Upper lobe of right lung (tissue), 1 donor: ENCODE measurements at regions not wholly inside any gene's neighbourhood (a gene's known extent, or its start where the extent isn't known, plus 50 kb on each side); places are given as distances from the start of the nearest gene placed in this dataset.

Source experiments
- ATAC-seq: fragments of 200-7000 bp; cut with Tn5 transposase; one replicate; pipeline ENCODE4 v1.9.1; 2020; ENCODE audit warnings: mild to moderate bottlenecking, moderate library complexity
- DNase-seq: peaks from one replicate; pipeline ENCODE4 v3.0.0-alpha.2; 2020
- H3K27ac ChIP-seq: fragments of 200-600 bp; one replicate; pipeline ENCODE4 v1.8.0; 2022
- H3K27me3 ChIP-seq: fragments of 200-600 bp; one replicate; pipeline ENCODE4 v1.8.0; 2022; ENCODE audit warnings: mild to moderate bottlenecking
- H3K36me3 ChIP-seq: fragments of 200-600 bp; one replicate; pipeline ENCODE4 v1.8.0; 2022
- H3K4me1 ChIP-seq: fragments of 200-600 bp; one replicate; pipeline ENCODE4 v1.8.0; 2022
- H3K4me3 ChIP-seq: fragments of 200-600 bp; one replicate; pipeline ENCODE4 v1.8.0; 2022; ENCODE audit warnings: mild to moderate bottlenecking
- H3K9me3 ChIP-seq: fragments of 200-600 bp; one replicate; pipeline ENCODE4 v1.8.0; 2022
- intact Hi-C: fragments of 100-400 bp; cut with DNase I; formaldehyde crosslinking; loops from one replicate; pipeline ENCODE4 v1.11.0; 2022
- TF ChIP-seq, protein P1 (sequence below): fragments of 200-600 bp; IDR thresholded peaks from one replicate; pipeline ENCODE4 v1.8.0; 2022; ENCODE audit warnings: antibody characterized with exemption
- donor health status: DM: no; HTN: yes; CAD: no; lungs with severe emphysema.

DNA sequence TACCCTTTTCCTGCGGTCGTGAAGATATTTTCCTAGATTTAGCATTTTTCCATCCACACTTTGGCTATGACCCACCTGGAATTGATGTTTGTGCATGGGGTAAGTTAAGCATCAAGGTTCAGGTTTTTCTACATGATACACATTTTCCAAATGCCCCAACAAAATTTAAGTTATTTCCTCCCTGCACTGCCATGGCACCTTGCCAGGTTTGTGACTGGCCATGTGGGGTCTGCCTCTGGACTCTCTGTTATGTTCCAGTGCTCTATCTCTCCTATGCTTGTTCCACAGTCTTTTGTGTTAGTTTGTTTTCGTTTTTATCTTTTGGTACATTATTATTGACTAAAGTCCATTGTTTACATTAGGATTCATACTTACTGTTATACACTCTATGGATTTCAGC is 934.3 kb downstream of the TBC1D22A start:
- Histone ChIP-seq H3K27me3 (no peaks in the 10 kb centered on the region), H3K36me3 (no peaks in the 10 kb centered on the region), H3K4me1 (no peaks in the 10 kb centered on the region), H3K9me3 (no peaks in the 10 kb centered on the region), H3K4me3 (no peak overlapping the region), H3K27ac (no peak overlapping the region)
- ATAC-seq (no peak), DNase-seq (no peak)
- intact Hi-C loops = no loop called here
- TF ChIP-seq, protein P1, sequence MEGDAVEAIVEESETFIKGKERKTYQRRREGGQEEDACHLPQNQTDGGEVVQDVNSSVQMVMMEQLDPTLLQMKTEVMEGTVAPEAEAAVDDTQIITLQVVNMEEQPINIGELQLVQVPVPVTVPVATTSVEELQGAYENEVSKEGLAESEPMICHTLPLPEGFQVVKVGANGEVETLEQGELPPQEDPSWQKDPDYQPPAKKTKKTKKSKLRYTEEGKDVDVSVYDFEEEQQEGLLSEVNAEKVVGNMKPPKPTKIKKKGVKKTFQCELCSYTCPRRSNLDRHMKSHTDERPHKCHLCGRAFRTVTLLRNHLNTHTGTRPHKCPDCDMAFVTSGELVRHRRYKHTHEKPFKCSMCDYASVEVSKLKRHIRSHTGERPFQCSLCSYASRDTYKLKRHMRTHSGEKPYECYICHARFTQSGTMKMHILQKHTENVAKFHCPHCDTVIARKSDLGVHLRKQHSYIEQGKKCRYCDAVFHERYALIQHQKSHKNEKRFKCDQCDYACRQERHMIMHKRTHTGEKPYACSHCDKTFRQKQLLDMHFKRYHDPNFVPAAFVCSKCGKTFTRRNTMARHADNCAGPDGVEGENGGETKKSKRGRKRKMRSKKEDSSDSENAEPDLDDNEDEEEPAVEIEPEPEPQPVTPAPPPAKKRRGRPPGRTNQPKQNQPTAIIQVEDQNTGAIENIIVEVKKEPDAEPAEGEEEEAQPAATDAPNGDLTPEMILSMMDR = no peak

DNA sequence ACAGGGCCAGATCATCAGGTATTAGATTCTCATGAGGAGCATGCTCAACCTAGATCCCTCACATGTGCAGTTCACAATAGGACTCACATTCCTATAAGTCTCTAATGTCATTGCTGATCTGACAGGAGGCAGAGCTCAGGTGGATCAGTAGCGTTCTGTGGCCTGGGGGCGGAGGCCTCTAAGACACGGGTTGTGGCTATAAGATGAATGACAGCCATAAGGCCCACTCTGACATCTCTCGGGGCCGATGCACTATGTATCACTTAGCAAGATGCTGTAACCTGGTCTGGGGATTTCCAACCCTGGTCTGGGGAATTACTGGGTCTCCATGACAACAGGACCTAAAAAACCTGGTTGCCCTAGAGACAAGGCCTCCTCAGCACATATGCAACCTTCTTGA is 932.7 kb downstream of the TBC1D22A start:
- no peaks in the 10 kb centered on the region for H3K27me3 ChIP-seq

DNA sequence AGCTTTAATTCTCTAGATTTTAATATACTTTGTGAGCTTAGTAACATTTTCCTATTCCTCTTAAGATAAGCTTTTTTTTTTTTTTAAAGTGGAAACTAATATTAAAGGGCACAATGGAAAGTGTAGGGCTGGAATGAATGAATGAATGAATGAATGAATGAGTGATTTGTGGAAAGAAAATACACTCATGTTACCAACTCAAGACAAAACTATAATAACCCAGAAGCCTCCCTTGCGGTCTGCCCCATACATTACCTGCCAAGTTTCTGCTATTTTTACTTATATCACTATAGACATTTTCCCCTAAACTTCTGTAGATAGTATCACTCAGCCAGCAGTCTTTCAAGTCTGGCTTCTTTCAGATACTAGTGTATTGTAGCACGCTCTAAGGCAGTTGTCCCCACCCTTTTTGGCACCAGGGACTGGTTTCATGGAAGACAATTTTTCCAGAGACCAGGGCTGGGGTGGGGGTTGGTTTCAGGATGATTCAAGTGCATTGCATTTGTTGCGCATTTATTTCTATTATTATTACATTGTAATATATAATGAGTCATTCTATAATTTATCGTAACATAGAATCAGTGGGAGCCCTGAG is 932.2 kb downstream of the TBC1D22A start:
- no peaks in the 10 kb centered on the region for H3K9me3 ChIP-seq
- DNase-seq (no peak), ATAC-seq (no peak)
- H3K27ac ChIP-seq = no peak overlapping the region
- no peaks in the 10 kb centered on the region for H3K36me3 ChIP-seq
- TF ChIP-seq, protein P1 = no peak
- no peaks in the 10 kb centered on the region for H3K4me1 ChIP-seq
- H3K27me3 ChIP-seq = no peaks in the 10 kb centered on the region
- no peak overlapping the region for H3K4me3 ChIP-seq
- intact Hi-C loops = no loop called here

More for the DNA sequence above, 932.7 kb downstream of the TBC1D22A start:
- H3K4me1 ChIP-seq = no peaks in the 10 kb centered on the region
- TF ChIP-seq, protein P1 = no peak
- intact Hi-C loops = no loop called here
- H3K27ac ChIP-seq = no peak overlapping the region
- no peak overlapping the region for H3K4me3 ChIP-seq
- no peak for ATAC-seq
- no peaks in the 10 kb centered on the region for H3K36me3 ChIP-seq
- no peak for DNase-seq
- no peaks in the 10 kb centered on the region for H3K9me3 ChIP-seq

DNA sequence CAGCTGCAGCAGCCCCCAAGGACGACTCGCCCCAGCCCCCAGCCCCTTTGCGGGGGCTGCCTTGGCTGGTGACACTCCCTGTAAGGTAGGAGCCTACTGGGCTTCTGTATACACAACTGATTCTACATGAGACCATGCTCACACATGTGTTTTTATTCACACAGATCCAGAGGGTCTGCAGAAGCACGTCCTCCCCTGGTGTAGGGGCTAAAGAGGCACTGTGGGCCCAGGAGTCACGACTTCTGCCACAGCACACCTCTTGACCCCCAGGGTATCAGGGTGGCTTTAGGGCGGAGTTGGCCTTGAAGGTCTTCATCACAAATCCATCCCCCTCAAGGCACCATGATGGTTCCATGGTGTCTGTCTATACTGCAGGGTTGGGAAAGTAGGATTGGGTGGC is 931.2 kb downstream of the TBC1D22A start:
- DNase-seq = no peak
- H3K27ac ChIP-seq = no peak overlapping the region

DNA sequence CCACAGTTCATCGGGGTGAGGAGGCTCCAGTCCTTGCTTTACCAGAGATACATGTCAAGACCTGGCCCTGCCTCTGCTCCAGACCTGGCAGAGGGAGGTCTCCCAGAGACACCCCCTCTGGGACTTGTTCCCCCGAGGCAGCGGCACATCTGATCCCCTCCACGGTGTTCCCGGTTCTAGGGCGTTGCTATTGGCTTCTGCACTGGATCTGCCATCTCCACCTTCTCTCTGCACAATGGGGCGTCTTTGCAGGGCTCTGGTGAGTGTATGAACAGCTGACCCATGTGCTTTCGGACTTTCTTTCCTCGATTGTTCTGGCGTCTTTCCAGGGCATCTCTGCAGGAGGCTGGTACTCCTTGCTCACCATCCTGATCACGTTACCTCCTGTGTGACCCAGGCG is 930.4 kb downstream of the TBC1D22A start:
- Histone ChIP-seq H3K36me3 (no peaks in the 10 kb centered on the region), H3K9me3 (no peaks in the 10 kb centered on the region), H3K4me1 (no peaks in the 10 kb centered on the region), H3K4me3 (no peak overlapping the region), H3K27ac (no peak overlapping the region), H3K27me3 (no peaks in the 10 kb centered on the region)
- TF ChIP-seq, protein P1 = no peak
- ATAC-seq (no peak), DNase-seq (no peak)
- intact Hi-C loops = no loop called here

More for the DNA sequence above, 931.2 kb downstream of the TBC1D22A start:
- TF ChIP-seq, protein P1 = no peak
- no peak for ATAC-seq
- intact Hi-C loops = no loop called here
- H3K36me3 ChIP-seq = no peaks in the 10 kb centered on the region
- H3K9me3 ChIP-seq = no peaks in the 10 kb centered on the region
- no peaks in the 10 kb centered on the region for H3K4me1 ChIP-seq
- no peaks in the 10 kb centered on the region for H3K27me3 ChIP-seq
- no peak overlapping the region for H3K4me3 ChIP-seq
